IPS DF 19.7 (cell line): ENCODE measurements at regions not wholly inside any gene's neighbourhood (a gene's known extent, or its start where the extent isn't known, plus 50 kb on each side); places are given as distances from the start of the nearest gene placed in this dataset.

ENCODE experiments used
- DNase-seq: peaks from one replicate; pipeline ENCODE4 v3.0.0-alpha.2; 2013; ENCODE audit warnings: low read depth, low spot score

GRCh38 chr16:73845238-73846006 is 451.2 kb upstream of the PSMD7 start:
- no peak for DNase-seq

DNA sequence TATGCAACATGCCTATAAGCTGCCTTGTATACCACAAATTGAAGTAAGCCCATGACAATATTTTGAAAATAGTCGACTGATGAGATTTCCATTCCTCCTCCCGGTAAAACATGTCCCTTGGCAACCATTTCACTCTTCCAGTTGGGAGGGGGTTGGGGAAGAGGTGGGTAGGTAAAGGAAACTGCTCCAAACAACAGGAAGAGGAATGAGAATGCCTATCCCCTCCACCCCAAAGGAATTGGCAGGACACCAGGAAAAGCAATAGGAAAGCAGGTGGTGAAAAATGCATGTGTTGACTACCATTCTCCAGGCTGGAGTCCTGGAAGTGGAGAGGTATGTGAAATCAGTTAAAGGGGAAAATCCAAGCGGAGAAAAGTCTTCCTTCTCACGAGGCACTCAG is 455.9 kb upstream of the PSMD7 start:
- no peak for DNase-seq

DNA sequence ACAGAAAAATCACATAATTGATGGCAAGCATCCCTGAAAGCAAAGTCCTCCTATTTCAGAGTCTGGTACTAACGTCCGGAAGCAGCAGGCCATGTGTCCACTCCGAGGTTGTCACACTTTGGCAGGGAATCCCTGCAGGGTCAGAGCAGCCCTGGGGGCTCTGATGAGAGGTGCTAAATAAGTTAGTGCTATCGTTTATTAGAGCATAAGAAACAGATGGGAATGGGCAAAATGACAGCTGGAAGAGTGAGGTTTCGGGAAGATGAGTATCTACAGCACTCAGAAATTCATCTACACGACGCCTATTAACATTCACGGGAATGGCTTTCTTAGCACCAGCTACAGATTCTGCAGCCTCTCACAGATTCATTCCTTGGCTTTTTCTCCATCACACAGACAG is 465.4 kb upstream of the PSMD7 start:
- DNase-seq, result no peak

DNA sequence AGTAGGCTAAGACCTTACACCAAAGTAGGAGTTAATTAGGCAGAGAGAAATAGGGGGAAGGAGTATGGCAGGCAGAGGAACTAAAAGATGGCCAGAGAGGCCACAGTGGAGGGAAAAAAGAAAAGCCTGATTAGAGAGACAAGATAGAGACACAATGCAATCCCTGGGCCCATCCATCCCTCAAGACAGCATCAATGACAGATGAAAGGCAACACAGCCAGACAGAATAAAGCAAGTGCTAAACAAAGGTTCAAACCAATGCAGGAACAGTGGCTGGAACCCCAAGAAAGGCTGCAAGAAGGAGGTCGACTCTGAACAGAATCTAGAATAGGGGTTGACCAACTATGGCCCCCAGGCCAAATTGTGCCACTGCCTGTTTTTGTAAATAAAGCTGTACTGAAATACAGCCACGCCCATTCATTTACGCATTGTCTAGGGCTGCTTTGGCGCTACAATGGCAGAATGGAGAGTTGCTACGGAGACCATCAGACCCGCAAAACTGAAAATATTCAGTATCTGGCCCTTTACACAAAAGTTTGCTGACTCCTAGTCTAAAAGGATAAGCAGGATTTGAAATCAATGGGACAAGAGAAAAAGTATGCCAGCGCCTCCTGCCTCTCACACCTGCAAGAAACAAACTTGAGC is 473.3 kb upstream of the PSMD7 start:
- DNase-seq, result no peak

DNA sequence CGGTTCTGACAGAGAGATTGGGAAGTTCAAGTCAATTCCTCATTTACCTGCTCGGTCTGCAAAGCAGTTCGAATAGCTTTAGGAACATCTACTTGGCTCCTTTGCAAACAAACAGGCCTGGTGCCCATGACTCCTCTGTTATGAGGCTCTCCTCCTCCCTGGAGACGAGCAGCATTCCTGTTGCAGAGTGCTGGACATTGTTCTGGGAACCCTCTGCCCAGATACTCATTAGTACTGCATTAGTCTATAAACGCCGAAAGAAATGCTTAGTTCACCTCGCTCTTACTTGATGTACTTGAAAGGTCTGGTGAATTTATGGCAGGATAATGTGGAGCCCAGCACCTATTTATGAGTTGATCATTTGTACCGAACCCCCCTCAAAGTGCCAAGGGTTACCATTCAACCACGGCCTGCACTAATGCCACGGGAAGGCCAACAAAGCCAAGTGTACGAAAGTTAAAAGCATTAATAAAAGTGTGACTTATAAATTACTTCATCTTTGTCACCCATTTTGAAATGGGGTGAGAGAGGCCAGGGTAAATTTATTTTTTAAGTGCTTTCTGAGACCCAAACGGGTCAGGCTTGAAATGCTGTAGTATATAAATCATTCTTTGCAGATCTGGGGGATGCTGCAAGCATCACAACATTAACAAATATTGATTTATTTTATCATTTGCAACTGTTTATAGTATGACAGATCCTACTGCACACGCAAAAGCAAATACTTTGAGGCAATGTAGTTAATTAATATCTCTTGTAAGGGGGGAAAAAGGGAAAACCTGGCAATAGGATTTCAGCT is 478.9 kb upstream of the PSMD7 start:
- no peak for DNase-seq

DNA sequence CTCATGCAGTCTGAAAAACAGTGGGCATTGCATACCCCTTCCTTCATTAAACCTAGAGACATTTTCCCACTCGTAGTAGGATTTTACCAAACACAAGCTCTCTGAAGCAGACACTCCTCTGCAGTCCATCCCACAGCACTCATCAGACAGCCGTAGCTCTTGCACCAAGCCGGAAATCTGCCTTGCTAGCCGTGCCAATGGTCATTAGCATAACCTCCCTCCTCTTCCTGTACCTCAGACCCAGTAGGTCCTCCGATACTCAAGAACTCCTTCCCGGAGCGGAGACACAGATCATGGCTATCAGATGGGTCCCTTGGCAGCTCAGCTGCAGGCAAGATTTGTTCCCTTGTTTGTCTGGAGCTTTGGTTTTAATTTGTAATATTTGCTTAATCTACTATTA is 483.1 kb upstream of the PSMD7 start:
- DNase-seq, result no peak

GRCh38 chr16:73804456-73804855 is 492.2 kb upstream of the PSMD7 start:
- DNase-seq, result no peak

DNA sequence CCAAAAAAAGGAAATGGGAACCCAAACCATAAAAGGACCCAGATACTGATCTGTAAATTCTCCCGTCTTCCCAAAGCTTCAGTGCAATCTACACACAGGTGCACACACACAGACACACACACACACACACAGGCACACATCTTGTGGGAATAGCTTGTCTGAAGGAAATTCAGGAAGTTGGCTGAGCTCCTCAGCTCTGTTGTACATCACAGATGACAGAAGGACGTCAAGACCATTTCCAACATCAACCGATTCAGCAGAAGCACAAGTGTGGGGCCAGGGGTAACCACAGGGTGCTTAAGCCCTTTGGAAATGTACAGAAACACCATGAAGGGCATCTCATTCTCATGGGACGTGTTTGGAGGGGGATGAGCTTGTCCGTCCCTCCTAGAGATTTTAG is 498.1 kb upstream of the PSMD7 start:
- DNase-seq, result no peak

DNA sequence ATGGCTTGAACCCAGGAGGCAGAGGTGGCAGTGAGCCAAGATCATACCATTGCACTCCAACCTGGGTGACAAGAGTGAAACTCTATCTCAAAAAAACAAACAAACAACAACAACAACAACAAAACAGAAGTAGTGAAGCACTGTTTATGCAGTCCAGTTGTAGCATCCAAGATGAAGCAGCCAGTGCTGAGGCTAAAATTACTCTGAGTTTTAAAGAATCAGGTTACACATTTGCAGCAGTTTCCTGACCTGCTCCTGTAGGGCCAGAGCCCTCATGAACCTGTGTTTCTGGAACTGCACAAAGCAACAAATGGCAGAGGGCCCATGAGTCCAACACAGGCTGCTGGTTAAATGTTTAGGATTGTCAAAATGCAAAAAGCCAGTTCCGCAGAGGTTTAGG is 499.5 kb upstream of the PSMD7 start:
- no peak for DNase-seq

DNA sequence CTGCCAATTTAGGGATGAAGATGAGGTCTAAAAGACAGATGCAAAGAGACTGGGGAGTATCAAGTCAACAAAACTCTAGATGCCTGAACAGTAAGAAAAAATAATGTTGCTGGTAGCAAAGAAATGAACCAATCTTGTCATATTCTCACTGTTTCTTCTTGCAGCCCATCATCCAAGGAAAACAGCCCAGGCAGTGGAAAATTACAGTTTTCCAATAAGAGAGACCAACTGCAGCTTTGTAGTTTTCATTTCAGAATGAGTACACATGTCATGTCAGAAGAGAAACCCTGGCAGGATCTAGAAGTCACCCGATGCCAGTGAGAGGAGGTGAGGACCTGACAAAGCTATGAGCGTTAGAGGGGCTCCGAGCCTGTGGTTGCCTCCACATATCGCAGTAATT is 500.4 kb upstream of the PSMD7 start:
- no peak for DNase-seq

DNA sequence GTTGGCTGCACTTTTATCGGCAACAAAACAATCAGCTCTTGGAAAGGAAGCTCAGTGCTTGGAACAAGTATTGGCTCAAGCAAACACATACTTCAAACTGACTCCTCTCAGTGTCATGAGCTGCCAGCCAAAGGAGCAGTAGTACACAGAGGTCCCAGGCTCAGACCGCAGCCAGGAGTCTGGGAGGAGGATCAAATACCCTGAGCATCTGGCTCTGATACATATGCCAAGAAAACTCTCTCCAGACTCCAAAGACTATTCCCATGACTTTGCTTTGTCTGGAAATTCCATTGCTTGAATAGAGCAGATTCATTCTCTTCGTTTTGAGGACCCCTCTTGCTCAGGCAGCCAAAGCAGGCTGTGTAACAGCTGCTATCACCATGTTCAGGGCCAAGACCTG is 501.6 kb upstream of the PSMD7 start:
- DNase-seq, result no peak

- DNase-seq, result no peak
Observed at GRCh38 chr16:73793871-73794437, 502.7 kb upstream of the PSMD7 start.

DNA sequence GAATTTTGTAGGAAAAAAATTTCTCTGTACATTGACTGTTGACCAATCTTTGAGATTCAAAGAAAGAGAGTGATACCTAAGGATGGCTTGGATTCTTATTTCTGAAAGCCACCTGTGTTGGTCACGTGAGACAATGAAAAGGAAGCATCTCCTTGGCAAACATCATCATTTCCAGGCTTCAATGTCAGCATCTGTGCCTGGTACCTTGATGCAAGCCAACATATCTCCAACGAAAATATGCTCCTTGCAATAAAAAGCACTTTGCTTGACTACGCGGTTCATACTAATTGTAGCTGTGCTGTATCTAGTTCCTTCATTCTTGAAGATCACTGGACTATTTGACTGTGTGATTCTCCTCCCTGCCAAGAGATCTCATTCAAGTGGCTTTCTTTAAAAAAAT is 503.4 kb upstream of the PSMD7 start:
- DNase-seq, result no peak

DNA sequence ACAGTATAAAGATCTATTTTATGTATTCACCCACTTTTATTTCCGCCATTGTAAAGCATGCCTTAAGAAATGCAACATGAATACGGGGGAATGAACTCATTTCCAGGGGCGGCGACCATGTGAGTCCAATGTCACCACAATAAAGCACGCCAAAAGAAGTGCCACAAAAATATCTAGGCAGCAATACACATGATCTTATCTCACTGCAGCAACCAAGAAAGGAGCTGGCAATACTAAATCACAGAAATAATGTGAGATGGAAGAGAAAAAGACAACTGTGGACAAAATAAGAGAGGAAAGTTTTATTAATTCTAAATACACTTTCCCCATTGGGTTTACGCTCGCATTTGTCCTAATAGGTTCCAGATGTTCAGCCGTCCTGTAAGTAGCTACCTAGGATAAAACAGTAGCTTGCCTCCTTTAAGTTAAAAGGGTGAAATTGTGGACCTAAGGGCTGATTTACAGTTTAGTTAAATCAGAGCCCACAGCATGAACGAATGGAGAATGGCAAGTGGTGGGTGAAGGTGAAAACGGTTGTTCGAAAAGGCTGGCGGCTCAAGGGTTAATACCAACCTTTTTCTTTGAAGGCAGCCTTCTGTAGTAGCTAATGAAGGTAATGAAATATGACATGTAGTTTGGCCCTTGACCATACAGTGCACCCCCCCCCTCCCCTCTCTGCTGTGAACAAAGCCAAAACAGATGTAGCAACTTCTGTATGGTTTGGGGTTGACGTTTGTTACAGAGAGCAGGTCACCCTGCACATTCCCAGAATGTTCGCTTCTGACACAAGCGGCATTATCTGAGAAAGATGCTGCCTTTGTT is 504.2 kb upstream of the PSMD7 start:
- no peak for DNase-seq

DNA sequence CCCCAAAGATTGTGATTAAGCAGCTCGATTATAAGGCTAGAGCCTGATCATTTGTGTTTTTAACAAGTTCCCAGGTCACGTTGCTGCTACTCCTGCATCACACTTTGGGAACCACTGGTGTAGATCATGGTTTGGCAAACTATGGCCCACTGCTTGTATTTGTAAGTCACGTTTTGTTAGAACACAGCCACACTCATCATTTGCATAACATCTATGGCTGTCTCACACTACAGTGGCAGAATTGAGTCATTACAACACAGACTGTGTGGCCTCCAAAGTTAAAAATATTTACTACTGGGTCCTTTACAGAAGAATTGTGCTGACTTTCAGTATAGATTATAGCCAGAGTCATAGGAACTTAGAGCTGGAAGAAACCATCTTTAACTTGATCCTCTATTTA is 515.3 kb upstream of the PSMD7 start:
- no peak for DNase-seq

DNA sequence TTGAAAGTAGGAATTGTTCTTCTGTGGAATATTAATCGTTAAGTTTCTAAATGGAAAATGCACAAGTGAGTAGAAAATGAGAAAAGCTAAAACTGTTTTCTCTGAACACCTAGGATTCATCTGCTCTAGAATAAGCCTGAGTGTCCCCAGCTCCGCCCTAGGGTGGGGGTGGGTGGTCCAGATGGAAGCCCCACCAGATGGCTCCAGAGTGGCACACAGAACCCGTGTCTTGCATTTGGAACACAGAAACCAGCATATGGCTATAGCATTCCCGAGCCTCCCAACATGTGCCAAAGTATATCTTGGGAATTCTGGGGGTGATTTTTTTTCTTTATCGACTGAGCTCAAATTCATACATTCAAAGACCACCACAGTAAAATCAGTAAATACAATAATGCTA is 517.7 kb upstream of the PSMD7 start:
- no peak for DNase-seq

- DNase-seq, result no peak
Observed at GRCh38 chr16:73775841-73776388, 520.7 kb upstream of the PSMD7 start.

- no peak for DNase-seq
Observed at GRCh38 chr16:73771196-73772064, 525.2 kb upstream of the PSMD7 start.

GRCh38 chr16:73768786-73769203 is 527.8 kb upstream of the PSMD7 start:
- no peak for DNase-seq

- no peak for DNase-seq
Observed at GRCh38 chr16:73764321-73764720, 532.3 kb upstream of the PSMD7 start.
